Midbrain (tissue), 1 donor: ENCODE measurements at regions not wholly inside any gene's neighbourhood (a gene's known extent, or its start where the extent isn't known, plus 50 kb on each side); places are given as distances from the start of the nearest gene placed in this dataset.

Source experiments
- DNase-seq: peaks from one replicate; lab custom pipeline; 2025; lab: John Stamatoyannopoulos, UW

DNA sequence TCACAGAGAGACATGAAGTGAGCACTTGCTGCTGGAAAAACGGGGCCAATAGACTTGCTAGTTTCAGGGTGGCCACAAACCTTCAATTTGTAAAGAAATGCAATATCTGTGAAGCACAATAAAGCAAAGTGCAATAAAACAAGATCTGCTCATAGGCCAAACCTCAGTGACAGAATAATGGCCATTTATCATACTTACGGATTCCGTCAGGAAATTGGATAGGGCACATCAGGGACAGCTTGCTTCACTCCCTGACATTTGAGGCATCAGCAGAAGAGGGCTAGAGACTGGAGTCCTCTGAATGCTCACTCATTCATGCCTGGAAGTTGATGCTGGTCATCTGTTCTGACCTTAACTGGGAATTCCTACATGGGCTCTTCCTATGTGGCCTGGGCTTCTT lies 165.5 kb upstream of the OPRM1 start:
- no peak for DNase-seq

DNA sequence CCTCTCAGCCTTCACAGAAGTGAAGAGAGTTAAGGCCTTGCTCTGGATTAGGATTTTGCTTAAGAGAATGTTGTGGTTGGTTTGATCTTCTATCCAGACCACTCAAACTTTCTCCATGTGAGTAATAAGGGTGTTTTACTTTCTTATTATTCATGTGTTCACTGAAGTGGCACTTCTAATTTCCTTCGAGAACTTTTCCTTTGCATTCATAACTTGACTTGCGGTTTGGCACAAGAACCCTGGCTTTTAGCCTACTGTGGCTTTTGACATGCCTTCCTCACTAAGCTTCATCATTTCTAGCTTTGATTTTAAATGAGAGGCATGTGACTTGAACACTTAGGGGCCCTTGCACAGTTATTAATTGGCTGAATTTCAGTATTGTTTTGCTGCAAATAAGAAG lies 166.1 kb upstream of the OPRM1 start:
- no peak for DNase-seq

DNA sequence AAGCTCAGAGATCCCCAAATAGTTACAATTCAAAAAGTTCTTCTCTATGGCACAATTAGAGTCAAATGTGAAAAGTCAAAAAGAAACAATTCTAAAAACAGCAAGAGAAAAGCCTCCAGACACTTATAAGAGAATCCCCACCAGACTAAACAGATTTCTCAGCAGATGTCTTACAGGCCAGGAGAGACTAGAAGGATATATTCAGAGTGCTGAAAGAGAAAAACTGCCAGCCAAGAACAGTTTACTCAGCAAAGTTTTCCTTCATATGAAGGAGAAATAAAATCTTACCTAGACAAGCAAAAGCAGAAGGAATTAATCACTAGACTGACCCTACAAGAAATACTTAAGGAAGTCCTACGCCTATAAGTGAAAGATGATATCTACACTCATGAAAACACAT lies 176.1 kb upstream of the OPRM1 start:
- no peak for DNase-seq

DNA sequence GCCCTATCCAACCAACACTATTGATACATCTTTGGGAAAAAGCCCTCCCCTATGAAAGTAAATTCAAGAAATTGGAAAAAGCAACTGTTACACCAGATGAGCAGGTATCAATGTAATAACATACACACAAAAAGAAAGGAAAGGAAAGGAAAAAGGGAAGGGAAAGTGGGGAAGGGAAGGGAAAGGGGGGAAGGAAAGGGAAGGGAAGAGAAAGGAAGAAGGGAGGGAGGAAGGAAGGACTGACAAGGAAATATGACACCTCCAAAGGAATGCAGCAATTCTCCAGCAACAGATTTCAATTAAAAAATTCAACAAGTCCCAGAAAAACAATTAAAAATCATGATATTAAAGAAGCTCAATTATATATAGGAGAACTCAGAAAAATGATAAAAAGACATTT lies 176.9 kb upstream of the OPRM1 start:
- DNase-seq: no peak

DNA sequence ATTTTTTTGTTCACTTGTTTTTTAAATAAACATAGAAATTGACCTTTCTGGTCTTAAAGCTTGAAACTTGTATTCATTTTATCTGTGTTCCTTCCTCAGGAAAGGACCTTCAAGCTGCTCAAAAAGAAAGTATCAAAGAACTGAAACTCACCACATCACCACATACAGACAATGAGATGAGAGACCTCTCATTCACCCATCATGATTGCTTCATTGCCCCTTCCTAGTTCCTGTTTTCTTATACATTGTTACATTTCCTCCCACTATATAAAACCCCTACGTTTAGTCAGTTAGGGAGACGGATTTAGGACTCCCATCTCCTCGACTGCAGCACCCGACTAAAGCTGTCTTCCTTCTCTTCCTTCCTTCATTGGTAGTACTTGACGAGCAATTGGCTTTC lies 180.5 kb upstream of the OPRM1 start:
- DNase-seq: no peak

DNA sequence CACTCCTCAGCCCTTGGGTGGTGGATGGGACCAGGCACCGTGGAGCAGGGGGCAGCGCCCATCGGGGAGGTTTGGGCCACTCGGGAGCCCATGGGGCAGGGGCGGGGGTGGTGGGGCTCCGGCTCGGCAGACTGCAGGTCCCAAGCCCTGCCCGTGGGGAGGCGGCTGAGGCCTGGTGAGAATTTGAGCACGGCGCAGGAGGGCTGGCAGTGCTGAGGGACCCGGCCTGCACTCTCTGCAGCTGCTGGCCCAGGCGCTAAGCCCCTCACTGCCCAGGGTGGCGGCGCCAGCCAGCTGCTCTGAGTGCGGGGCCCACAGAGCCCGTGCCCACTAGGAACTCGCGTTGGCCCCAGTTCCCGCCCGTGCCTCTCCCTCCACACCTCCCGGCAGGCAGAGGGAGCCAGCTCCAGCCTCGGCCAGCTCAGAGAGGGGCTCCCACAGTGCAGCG lies 182.1 kb upstream of the OPRM1 start:
- DNase-seq: no peak

DNA sequence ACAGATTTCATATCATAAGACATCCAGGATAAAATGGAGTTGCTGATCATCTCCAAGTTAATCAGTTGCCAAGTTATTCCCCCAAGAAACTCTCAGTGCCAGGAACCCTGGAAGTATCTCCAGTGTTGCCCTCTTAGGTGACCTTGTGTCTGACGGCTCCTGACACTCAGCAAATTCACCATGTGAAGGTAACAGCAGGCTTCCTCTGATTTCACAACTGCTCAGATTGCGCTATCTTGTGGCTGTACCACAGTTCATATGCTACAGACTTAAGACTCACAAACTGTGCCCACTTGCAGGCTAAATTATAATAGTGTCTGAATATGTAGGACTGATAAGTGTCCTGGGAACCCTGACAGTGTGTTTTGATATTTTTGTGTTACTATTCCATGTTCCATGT lies 186.6 kb upstream of the OPRM1 start:
- no peak for DNase-seq

DNA sequence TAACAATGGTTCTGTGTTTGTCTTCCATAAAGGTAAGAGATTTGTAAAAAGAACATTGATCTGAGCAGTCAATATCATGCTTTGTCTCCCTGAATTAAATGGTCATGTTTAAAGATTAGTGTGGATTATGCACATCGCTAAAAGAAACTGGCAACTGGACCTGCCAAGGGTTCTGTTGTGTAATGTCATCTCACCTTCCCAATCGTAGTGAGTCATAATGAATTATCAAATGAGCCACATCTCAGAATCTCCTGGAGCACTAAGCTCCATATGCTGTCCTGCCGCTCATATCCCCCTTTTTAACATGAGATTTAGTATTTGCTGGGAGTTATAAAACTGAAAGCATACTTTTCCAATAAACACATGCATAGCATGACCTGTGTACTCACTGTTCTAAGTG lies 187.0 kb upstream of the OPRM1 start:
- DNase-seq: no peak

DNA sequence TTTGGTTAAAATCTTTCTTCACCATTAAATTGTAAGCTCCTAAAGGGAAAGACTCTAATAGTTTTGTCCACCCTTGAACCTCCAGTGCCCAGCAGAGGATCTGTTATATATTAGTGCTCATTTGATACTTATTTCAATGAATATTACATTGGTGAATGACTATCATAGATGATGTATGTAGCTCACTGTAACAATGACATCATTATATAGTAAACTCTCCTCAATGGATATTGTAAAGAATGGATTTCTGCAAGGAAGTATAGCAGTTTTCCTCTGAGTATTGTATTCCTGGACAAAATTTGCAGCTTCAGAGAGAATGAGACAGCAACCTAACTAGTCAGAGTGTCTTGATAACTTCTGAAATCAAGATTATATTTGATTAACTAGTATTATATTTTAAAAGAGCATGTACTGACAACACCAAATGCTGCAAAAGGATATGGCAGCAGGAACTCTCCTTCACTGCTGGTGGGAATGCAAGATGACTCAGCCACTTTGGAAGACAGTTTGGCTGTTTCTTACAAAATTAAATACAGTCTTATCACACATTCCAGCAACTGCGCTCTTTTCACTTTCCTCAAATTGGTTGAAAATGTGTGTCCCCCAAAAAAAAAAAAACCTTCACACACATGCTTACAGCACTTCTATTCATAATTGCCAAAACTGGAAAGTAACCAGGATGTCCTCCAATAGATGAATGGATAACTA lies 189.8 kb upstream of the OPRM1 start:
- no peak for DNase-seq

DNA sequence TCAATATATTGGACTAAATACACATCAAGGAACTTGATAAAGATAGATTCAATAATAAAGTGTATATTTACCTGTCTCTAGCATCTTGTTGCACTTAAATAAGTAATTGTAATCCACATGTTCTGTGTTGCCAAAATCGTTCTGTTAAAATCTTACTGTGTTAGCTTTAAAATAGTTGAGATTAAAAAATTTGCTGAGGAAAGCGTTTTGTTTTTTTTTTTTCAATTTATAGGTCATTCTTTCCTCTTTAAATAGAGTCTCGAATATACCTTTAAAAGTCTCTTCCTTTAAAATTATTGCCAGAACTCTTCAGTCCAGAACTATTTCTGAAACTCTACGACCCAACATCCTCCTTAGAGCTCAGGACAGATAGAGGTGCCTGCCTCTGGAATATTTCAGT lies 195.6 kb upstream of the OPRM1 start:
- no peak for DNase-seq

DNA sequence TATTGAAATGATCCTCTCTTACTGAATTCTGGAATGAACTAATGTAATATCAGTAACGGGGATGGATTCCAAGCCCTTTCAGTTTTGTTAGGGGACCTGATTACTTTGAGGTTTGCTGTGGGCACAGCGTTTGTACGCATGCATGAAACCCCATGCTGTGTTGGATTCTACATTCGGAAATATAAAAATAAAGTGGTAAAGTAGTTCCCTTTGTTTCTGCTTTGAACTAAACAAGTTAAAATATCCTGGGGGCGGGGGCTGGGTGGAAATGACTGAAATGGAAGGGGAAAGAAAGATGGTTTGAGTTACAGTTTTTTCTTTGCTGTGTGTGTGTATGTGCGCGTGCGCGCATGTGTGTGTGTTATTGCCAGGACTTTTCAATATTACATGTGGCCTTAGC lies 196.5 kb upstream of the OPRM1 start:
- no peak for DNase-seq

DNA sequence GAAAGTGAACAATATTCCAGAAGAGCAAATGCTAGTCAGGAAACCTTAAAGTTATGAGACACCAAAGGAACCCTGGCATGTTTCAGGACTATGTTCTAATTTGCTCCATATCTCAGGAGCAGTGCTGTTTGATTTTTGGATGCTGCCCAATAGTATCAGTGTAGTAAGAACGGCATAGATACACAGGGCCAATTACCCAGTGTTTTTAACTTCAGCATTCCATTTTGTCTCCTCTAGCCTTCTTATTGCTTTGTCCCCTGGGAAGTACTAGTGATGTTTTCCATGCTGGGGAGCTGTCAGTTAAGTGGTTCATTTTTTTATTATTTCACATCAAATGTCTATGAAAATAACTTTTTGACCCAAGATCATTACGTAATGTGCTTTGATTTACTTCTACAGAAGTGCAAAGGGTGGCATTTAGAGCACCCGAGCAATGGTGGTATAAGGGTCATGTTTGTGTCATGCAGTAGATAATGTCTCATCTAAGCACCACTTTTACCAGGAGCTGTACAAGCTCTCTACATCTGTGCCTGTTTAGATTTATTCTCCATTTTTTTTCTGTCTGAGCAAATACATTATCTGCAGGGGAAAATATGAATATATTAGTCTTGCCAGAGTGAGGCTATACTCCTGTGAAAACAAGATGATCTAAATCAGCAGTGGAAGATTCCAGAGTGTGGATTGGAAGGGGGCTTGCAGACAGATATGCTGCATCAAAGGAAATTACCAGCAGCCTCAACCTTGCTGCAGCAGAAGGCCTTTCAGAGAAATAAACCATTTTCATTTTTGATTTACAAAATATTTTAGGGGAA lies 198.8 kb upstream of the OPRM1 start:
- DNase-seq: no peak

DNA sequence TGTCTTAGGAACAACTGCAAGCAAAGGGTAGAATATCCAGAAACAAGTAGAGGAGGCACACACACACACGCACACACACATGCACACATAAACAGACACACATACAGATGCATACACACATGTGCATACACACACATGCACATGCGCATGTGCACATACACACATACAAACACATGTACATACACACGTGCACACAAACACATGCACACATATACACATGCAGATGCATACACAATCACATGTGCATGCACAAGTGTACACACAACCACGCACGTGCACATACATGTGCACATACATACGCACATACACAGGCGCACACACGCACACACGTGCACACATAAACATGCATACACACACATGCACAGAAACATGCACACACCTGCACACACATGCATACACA lies 206.5 kb upstream of the OPRM1 start:
- DNase-seq: no peak

DNA sequence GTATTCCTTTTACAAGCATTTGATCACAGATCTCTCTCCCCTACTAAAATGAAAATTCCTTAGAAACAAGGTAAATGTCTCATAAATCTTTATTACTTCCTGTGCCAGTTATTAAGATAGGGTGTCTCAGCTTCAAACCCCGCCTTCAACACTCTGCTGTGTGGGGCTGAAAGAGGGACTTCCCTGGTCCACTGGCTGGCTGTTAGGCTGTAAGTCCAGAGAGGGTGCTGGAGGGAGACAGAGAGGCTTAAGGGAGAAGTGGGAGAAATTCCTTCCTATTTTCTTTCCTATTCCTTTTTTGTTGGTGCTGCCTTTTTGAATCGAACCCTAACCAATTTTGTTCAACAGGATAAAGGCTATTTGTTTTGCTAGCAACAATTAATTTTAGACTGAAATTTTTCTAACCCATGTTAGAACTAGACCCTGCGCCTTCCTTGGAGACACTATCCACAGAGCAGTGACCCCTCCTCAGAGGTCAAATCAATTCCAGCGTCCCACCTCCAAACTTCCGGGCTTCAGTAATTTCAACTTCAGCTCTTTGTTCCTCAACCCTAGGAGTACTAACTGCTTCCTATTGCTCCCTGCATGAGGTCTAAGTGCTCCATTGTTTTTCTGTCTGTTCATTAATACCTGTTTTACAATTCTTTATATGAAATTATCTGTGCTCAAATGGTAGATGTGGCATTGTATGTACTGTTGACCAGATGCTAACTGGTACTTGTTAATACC lies 207.5 kb upstream of the OPRM1 start:
- no peak for DNase-seq

DNA sequence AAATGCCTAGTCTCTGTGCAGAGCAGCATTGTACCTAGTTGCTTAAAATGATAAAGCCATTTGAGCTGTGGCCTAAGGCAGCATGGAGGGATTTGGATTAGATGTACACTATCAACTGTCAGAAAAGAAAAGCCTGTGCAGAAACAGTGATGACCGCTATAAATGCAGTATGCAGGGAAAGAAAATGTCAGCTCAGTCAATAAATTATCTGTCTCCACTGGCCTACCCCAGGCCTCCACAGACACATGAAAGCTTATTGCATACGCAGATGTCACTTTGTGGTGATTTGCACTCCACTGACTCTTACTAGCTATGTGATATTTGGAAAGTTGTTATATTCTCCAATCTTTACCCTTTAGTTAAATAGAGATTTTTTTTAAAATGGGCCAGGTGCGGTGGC lies 221.9 kb upstream of the OPRM1 start:
- DNase-seq: no peak

DNA sequence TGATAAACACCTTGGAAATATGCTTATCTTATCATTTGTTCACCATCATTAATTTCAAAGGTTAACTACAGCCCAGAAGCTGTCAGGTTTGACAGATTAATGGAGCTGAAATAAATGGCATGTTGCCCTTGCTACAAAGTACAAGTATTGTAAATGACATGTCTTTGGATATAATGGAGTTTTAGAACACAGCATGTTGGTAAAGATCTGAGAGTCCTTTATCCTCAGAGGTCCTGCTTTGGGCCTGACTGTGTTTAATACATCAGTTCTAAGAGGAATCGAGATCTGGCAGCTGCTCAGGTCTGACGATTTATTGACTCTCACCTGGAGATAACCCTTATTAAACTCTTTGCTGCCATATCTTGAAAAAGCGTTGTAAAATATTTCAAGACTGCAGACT lies 222.7 kb upstream of the OPRM1 start:
- DNase-seq: no peak

DNA sequence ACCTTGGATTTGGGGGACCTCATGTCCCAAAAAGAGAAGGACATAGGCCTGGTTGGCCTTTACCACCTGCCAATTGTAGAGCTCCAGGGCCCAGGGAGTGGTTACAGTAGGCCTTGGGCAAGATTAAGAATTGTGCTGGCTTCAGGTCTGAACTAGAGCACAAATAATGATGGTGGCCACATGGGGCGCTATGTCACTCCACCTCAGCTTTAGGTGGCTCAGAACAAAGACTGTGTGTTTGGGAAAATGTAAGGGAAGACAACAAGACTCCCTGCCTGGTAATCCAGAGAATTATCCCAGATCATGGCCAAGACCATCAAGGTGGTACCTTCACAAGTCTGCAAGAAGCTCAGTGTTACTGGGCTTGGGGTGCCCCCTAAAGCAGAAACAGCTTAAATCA lies 224.9 kb upstream of the OPRM1 start:
- DNase-seq: no peak

DNA sequence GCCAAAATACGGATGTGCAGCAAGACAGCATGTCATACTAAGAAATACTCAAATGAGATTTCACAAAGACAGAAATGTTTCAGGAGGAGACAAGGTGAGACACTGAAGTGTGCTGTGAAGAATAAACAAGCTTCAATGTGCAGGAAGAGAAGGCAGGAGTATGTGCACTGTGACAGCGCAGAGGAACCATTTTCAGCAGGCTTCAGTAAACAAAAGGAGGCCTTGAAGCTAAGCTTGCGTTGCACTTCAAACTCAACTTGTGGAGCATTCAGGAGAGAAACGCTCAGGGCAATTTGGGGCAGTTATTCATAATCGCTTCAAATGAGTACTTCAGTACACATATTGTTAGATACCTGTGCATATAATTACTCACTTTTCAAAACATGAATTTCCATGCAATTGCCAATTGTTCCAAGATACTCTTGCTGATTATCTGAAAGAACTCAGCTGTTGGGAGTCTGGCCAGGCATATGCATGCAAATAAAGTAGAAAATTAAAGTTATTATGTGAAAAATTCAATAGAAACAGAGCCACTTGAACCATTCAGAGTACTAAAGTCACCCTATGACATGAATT lies 234.2 kb upstream of the OPRM1 start:
- DNase-seq: no peak

DNA sequence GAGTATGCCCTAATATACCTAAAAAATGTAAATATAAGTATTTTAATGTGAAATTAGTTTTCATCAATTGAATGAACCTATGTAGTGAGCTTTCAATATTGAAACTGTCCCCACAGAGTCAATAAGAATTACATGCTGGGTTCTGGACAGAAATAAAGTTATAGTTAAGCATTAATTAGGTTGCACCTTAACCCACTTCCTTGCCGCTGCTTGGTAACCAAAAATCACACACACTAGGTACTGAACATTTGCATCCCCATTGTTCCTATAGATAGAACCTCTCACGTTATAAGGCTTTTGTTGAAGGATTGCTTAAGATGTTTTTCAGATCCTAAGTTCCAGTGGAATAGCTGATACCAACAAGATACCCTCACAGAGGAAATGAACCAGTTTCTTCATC lies 237.1 kb upstream of the OPRM1 start:
- DNase-seq: no peak

DNA sequence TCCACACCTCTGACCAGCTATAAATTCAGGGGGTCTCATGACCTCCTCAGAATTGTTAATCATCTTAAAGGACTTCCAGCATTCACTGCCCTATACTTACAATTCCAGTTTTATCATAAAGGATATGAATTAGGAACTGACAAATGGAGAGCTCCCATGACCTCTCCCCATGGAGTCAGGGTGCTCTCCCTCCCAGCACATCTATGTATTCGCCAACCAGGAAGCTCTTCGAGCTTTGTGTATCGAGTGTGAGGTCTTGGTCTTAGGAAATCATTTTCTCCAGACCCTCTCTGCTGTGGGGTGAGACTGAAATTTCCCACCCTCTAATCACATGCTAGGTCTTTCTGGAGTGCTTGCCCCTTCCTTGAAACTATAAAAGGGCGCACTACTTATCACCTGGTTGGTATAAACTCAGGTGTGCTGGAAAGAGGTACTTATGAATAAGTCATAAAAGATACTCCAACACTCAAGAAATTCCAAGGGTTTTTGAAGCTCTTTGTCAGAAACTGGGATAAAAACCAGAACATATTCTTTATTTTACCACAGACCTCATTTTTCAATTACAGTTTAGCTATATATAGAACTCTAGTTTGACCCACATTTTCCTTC lies 238.4 kb upstream of the OPRM1 start:
- DNase-seq: no peak

DNA sequence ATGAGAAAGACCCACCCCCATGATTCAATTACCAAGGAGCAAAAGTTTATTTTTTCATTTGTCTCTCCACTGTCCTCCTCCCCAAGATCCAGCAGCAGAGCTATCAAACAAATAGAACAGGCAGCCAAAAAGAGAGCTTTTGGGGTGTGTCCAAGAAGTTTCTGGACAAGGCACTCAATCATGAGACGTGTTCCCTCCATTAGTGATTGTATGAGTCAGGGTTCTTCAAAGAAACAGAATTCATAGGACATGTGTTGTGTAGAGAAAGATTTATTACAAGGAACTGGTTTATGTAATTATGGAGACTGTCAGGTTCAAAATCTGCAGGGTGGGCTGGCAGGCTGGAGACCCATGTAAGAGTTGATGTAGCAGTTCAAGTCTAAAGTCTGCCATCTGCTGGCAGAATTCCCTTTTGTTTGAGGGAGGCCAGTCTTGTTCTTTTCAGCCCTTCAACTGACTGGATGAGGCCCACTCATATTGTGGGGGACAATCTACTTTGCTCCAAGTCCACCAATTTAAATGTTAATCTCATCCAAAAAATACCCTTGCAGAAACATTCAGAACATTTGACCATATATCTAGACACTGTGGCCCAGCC lies 248.1 kb upstream of the OPRM1 start:
- DNase-seq: no peak

DNA sequence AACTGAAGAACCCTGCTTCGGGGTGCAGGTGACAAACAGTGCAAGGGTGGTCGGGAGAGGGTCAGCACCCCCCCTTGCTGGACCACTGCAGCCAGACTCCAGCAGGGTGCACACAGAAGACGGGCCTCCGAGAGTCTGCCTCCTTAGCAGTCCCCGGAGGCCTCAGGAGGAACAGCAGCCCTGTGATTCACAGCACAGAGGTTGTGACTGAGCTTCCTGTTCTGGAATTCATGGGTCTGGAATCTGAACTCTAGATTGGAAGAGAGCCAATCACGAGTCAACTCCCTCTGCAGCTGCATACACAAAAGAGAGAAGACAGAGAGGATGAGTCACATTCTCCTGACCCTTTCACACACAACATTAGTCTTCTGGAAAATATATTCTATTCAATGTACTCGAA lies 249.0 kb upstream of the OPRM1 start:
- no peak for DNase-seq
